Gastroesophageal sphincter (tissue), 4 donors: ENCODE measurements at regions not wholly inside any gene's neighbourhood (a gene's known extent, or its start where the extent isn't known, plus 50 kb on each side); places are given as distances from the start of the nearest gene placed in this dataset.
"Not testable (repeated sequence)": the region's sequence is repeated elsewhere in the genome, so short reads cannot be mapped to it uniquely, and the experiment has no call there.

Experiments used
- ATAC-seq: fragments of 150-250 bp; one replicate; pipeline ENCODE4 v1.9.1; 2016; ENCODE audit warnings: mild to moderate bottlenecking, moderate library complexity
- H3K27ac ChIP-seq, 4 donors: fragments of 200-600 bp; sonication (generic) in 3 of 4; 1 replicate in 3 of 4; 2 replicates in 1 of 4; pipeline ENCODE4 v1.5.1; 2016 to 2019
- H3K27me3 ChIP-seq: fragments of 200-600 bp; sonication (generic); one replicate; pipeline ENCODE4 v1.5.1; 2019
- H3K36me3 ChIP-seq, 2 donors: fragments of 200-600 bp; sonication (generic); one replicate each; pipeline ENCODE4 v1.5.1; 2019; ENCODE audit warnings: control low read depth in 1 of 2
- H3K4me1 ChIP-seq, 3 donors: fragments of 200-600 bp; sonication (generic); 1 replicate in 2 of 3; 2 replicates in 1 of 3; pipeline ENCODE4 v1.5.1; 2016 to 2019; ENCODE audit warnings: control low read depth in 2 of 3
- H3K4me3 ChIP-seq, 2 donors: fragments of 200-600 bp; sonication (generic); one replicate each; pipeline ENCODE4 v1.5.1; 2019; ENCODE audit warnings: mild to moderate bottlenecking in 1 of 2, moderate library complexity in 1 of 2
- H3K9me3 ChIP-seq, 3 donors: fragments of 200-600 bp; sonication (generic); one replicate each; pipeline ENCODE4 v1.5.1; 2017 to 2019; ENCODE audit warnings: control low read depth in 2 of 3
- CTCF ChIP-seq, 4 experiments: fragments of 200-600 bp in 2 of 4; fragments of 450-650 bp in 2 of 4; sonication (generic) in 1 of 4; IDR thresholded peaks; one replicate each; pipeline ENCODE4 v1.5.1; 2017 to 2019; ENCODE audit warnings: antibody characterized with exemption in 4 of 4, mild to moderate bottlenecking in 2 of 4, moderate library complexity in 2 of 4
- WGBS, 2 donors: methylation state at CpG; one replicate each; pipeline ENCODE4 v1.1.5; 2018; ENCODE audit warnings: low coverage in 1 of 2; 5-methylcytosine and 5-hydroxymethylcytosine counted together

DNA sequence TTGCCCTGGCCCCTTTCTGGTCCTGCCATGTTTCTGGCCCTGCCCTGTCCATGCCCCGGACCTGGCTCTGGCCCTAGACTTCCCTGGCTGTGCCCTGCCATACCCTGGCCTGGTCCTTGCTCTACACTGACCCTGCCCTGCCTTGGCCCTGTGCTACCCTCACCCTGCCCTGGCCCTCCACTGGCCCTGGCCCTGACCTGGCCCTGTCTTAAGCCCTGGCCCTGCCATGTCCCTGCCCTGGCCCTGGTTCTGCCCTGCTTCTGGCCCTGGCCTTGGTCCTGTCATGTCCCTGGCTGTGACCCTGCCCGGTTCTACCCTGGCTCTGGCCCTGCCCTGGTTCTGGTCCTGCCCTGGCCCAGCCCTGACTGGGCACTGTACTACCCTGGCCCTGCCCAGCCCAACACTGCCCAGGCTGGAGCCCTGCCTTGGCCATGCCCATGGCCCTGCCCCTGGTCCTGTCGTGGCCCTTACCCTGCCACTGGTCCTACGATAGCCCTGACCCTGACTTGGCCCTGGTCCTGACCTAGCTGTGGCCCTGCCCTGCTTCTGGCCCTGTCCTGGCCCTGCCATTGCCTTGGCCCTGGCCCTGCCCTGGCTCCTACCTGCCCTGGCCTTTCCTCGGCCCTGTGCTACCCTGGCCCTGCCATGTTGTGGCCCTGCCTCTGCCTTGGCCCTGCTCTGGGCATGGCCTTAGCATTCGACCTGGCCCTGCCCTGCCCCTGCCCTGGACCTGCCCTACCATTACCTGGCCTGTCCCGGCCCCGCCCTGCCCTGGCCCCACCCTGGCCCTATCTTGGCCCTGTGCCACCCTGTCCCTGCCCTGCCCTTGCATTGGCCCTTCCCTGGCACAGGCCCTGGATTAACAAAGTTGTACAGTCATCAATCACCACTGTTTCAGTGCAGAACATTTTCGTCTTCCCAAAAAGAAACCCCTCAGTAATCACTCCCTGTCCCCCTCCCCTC is 223.5 kb downstream of the LIPI start:
- H3K27me3 ChIP-seq, H3K4me1 ChIP-seq, H3K9me3 ChIP-seq, ATAC-seq, H3K4me3 ChIP-seq, H3K36me3 ChIP-seq, H3K27ac ChIP-seq: not testable (repeated sequence)
- WGBS, 2 donors, result 67 to 72% methylated on average over 2 to 6 of the region's 9 CpGs

DNA sequence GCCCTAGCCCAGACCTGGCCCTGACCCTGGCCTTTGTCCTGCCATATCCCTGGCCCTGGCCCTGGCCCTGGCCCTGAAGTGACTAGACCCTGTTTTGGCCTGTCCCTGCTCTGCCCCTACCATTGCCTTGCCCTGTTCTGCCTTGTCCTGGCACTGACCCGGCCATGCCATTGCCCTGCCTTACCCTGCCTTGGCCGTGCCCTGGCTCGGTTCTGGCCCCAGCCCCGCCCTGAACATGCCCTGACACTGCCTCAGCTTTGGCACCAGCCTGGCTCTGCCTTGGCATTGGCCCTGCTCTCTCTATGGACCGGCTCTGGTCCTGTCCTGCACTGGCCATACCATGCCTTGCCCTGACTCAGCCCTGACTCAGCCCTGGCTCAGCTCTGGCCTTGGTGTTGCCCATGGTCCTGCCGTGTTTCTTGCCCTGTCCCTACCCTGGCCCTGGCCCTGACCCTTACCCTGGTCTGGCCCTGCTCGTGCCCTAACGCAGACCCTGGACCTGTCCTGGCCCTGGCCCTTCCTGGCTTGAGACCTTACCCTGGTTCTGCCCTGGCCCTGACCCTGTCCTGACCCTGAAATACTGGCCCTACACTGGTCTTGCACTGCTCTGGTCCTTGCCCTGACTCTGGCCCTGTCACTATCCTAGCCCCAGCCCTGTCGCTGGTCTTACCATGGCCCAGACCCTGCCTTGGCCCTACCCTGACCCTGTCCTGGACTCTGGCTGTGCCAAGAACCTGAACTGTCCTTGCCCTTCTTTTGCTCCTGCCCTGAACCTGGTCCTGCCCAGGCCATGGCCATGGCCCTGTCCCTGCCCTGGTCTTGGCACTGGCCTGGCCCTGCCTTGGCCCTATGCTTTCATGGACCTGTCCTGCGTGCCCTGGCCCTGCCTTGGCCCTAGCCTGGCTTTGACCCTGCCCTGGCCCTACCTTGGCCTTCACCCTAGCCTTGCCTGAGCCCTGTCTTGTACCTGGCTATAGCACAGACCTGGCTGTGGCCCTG is 224.6 kb downstream of the LIPI start:
- 75 to 100% methylated on average over 1 to 8 of the region's 10 CpGs for WGBS, 2 donors
- H3K27ac ChIP-seq, H3K36me3 ChIP-seq, H3K4me1 ChIP-seq, H3K27me3 ChIP-seq, H3K4me3 ChIP-seq, H3K9me3 ChIP-seq: not testable (repeated sequence)
- peak; percentile 16 for ATAC-seq

- 79% methylated on average over 7 of the region's 9 CpGs; no CpG with 5 or more reads in 1 of the 2 donors for WGBS, 2 donors
- peaks cover 12% of the 10 kb centered on the region for H3K27me3 ChIP-seq
- H3K4me1 ChIP-seq, H3K4me3 ChIP-seq, H3K9me3 ChIP-seq, H3K36me3 ChIP-seq, H3K27ac ChIP-seq, ATAC-seq: not testable (repeated sequence)
Observed at GRCh38 chr21:13985137-13985864, 225.5 kb downstream of the LIPI start.

- WGBS, 2 donors, result 100% methylated on average over 1 of the region's 5 CpGs; no CpG with 5 or more reads in 1 of the 2 donors
- not testable (repeated sequence) for H3K27ac ChIP-seq, H3K4me3 ChIP-seq, H3K9me3 ChIP-seq, H3K36me3 ChIP-seq, H3K4me1 ChIP-seq
- H3K27me3 ChIP-seq, result peaks cover 18% of the 10 kb centered on the region
- peak; percentile 16 for ATAC-seq
Observed at GRCh38 chr21:13984728-13985127, 226.0 kb downstream of the LIPI start.

DNA sequence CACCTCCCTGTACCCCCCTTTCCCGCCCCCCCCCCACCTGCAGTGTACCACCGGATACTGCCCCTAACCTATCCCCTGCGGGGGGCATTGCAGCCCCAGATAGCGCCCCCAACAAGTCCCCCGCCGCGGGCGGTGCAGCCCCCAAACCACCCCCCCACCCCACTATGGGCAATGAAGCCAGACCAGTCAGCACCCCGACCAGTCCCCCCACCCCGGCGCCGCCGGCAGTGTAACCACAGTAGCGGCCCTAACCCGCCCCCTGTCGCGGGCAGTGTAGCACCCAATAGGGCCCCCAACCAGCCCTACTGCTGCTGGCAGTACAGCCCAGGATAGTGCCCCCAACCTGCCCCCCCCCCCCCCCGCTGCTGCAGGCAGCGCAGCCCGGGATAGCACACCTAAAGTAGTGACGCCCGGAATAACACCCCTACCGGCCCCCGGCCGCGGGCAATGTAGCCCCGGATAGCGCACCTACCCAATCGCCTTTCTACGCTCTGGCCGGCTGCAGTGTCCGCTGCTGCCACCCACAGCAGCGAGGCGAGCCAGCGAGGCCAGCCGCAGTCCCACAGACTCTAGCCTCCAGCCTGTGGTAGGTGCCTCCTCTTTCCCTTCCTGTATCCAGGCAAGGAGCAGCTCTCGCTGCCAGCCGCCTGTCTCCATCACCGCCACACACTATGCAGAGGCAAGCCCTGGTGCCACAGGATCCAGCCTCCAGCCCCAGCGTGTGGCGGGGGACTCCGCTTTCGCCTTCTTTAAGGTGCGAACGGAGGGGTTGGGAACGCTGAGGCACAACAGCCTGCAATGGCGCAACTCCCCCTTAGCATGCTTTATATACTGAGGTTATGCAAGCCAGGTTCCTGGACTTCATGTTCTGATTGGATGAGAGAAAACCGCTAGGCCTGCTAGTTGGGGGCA is 229.3 kb downstream of the LIPI start:
- WGBS, 2 donors, result no CpG with 5 or more reads among the region's 48 CpGs
- H3K36me3 ChIP-seq, H3K4me1 ChIP-seq, H3K4me3 ChIP-seq, H3K9me3 ChIP-seq, ATAC-seq, H3K27ac ChIP-seq: not testable (repeated sequence)
- H3K27me3 ChIP-seq, result peaks cover 23% of the 10 kb centered on the region

GRCh38 chr21:13980115-13980662 is 230.6 kb downstream of the LIPI start:
- ATAC-seq, result peak; percentile 58
- not testable (repeated sequence) for H3K36me3 ChIP-seq, H3K4me1 ChIP-seq, H3K27ac ChIP-seq, H3K9me3 ChIP-seq
- TF ChIP-seq CTCF (IDR thresholded peaks at IDR 0.05), result peak in 2 of 4 experiments; percentile 12 to 57
- Histone ChIP-seq H3K4me3 (peak overlapping the region; percentile 29 to 48), H3K27me3 (peaks cover 23% of the 10 kb centered on the region)
- WGBS, 2 donors, result 27% methylated on average over 3 of the region's 42 CpGs; no CpG with 5 or more reads in 1 of the 2 donors

DNA sequence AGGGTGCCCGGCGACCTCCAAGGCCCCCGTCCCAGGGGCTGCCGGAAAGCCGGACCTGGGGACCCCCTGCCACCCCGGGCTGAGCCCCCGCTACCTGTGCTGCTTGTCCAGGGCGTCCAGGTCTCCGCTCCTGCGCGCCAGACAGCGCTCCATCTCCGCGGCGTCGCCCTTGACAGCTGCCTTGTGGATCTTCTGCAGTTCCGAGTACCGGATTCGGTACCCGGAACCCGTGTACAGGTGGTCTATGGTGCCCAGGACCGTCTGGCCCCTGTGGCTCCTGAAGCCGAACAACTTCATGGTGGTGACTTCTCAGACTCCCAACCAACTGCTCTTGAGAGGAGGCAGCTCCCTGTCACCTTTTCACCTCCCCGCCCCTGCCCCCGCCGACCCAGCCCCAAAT is 231.1 kb downstream of the LIPI start:
- not testable (repeated sequence) for H3K27ac ChIP-seq, ATAC-seq, H3K36me3 ChIP-seq, H3K4me1 ChIP-seq, H3K9me3 ChIP-seq
- Histone ChIP-seq H3K27me3 (peaks cover 23% of the 10 kb centered on the region), H3K4me3 (peak overlapping the region; percentile 29 to 48)
- WGBS, 2 donors, result 10% methylated on average over 2 of the region's 26 CpGs; no CpG with 5 or more reads in 1 of the 2 donors

DNA sequence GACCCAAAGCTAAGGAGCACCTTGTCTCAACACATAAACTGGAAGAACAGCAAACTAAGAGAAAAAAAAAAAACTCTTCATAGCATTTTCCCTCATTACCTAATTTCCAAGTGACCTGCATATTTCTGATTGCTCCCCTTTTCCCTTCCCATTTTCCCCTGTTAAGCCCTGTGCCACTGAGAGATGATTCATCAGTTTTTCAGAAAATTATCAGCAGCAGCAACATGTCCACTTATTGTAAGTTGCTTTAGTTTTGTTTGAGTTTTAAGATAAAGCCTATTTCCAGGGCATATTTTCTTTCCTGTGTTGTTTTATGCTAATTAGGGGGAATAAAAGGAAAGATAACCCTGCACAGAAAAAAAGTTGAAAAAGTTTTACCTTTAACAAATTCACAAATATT is 236.2 kb downstream of the LIPI start:
- H3K27ac ChIP-seq, ATAC-seq, H3K4me1 ChIP-seq, H3K9me3 ChIP-seq, H3K4me3 ChIP-seq, H3K27me3 ChIP-seq, H3K36me3 ChIP-seq: not testable (repeated sequence)

DNA sequence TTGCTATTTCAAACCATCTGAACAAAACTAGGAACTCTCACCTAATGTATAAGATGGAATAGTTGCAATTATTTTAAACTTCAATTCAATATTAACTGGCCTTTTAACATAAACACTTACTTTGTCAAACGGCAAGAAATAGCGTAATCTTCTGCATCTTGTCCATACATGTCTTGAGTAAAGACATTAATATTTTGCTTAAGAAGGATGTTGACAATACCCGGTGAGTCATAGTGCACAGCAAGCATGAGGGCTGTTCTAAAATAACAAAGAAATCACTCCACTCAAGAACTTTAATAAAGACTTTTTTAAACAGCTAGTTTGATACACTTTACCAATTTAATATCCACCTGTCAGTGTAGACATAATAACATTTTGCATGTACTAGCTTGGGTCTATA is 240.9 kb downstream of the LIPI start:
- not testable (repeated sequence) for H3K27me3 ChIP-seq, H3K36me3 ChIP-seq, H3K27ac ChIP-seq, H3K4me1 ChIP-seq, ATAC-seq, H3K4me3 ChIP-seq, H3K9me3 ChIP-seq
- WGBS, 2 donors, result 92 to 93% methylated on average over 3 of the region's 3 CpGs

GRCh38 chr21:13969002-13969401 is 241.8 kb downstream of the LIPI start:
- not testable (repeated sequence) for H3K27me3 ChIP-seq, ATAC-seq, H3K27ac ChIP-seq, H3K36me3 ChIP-seq, H3K4me3 ChIP-seq, H3K9me3 ChIP-seq, H3K4me1 ChIP-seq
- WGBS, 2 donors, result 62 to 75% methylated on average over 2 of the region's 2 CpGs

DNA sequence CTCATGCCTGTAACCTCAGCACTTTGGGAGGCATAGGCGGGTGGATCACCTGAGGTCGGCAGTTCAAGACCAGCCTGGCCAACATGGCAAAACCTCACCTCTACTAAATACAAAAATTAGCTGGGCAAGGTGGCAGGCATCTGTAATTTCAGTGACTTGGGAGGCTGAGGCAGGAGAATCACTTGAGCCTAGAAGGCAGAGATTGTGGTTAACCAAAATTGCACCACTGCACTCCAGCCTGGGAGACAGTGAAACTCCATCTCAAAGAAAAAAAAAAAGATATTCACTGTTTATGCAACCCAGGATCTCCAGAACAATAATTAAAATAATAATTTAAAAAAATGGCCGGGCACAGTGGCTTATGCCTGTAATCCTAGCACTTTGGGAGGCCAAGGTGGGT is 247.5 kb downstream of the LIPI start:
- not testable (repeated sequence) for ATAC-seq
- WGBS, 2 donors, result 83% methylated on average over 2 of the region's 3 CpGs; no CpG with 5 or more reads in 1 of the 2 donors

More for the DNA sequence above, 247.5 kb downstream of the LIPI start:
- H3K27ac ChIP-seq, H3K4me3 ChIP-seq, H3K9me3 ChIP-seq, H3K36me3 ChIP-seq, H3K4me1 ChIP-seq, H3K27me3 ChIP-seq: not testable (repeated sequence)
